Hematopoietic multipotent progenitor cell treated with erythropoietin and hydrocortisone succinate and interleukin-3 and kit ligand, for 8 days (in vitro differentiated cells): ENCODE measurements at regions not wholly inside any gene's neighbourhood (a gene's known extent, or its start where the extent isn't known, plus 50 kb on each side); places are given as distances from the start of the nearest gene placed in this dataset.
"Not testable (repeated sequence)": the region's sequence is repeated elsewhere in the genome, so short reads cannot be mapped to it uniquely, and the experiment has no call there.

Experiments used
- DNase-seq: peaks from one replicate; pipeline ENCODE4 v3.0.0-alpha.2; 2015

DNA sequence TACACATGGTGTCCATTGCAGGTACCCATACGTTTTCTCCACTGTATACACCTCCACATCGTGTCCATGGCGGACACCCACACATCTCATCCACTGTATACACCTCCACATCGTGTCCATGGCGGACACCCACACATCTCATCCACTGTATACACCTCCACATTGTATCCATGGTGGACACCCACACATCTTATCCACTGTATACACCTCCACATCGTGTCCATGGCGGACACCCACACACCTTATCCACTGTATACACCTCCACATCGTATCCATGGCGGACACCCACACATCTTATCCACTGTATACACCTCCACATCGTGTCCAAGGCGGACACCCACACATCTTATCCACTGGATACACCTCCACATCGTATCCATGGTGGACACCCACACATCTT lies 50.4 kb upstream of the TTC34 start:
- DNase-seq: not testable (repeated sequence)

DNA sequence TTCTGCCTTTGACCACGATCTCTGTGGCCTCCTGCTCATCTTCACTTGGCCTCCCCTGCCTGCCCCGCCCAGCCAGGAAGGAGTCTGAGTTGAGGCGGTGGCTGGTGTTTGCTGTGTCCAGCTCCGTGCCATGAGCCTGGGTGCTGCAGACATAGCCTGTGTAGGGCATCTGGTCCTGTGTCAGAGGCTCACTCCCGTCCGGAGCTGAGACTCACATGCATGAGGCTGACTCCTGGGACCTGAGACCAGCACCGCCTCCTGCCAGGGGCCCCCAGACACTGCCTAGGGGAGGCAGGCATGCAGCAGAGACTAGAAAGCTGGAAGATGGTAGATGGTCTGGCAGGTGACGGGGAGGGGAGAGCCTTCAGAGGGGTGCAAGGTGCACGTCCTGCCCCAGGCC lies 52.2 kb upstream of the TTC34 start:
- DNase-seq: no peak

DNA sequence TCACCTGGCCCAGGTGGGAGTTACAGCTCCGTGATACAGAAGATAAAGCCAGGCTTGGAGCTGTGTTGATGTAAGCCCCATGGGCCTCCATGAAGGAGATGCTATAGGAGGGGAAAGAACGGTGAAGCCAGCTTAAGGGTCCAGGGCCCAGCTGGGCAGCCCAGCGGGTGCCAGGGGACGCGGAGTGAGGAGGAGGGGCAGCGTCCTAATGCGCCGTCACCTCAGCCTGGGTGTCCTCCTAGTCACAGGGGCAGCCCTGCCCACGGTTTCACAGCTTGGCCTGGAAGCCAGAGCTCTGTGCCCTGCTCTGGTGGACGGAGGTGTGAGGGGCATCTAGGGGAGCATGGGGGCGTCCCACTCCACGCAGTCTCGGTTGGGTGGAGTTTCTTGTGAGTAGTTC lies 52.7 kb upstream of the TTC34 start:
- no peak for DNase-seq

DNA sequence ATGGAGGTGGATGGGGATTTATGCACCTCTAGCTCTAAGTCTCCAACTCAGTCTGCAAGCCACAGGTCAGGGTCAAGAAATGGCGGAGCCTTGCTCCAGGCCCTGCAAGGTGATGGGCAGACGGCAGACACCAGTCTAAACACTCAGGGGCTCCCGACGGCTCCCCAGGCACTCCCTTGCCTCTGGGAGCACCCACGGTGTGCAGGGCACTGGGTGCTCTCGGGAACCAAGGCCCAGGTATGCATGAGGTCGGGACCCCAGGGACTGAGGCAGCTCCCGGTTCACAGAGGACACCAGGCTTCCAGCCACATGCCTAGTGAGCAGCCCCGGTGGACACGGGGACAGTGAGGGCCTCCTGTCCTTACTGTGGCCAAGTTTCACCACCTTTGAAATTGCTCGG lies 53.1 kb upstream of the TTC34 start:
- DNase-seq: no peak

DNA sequence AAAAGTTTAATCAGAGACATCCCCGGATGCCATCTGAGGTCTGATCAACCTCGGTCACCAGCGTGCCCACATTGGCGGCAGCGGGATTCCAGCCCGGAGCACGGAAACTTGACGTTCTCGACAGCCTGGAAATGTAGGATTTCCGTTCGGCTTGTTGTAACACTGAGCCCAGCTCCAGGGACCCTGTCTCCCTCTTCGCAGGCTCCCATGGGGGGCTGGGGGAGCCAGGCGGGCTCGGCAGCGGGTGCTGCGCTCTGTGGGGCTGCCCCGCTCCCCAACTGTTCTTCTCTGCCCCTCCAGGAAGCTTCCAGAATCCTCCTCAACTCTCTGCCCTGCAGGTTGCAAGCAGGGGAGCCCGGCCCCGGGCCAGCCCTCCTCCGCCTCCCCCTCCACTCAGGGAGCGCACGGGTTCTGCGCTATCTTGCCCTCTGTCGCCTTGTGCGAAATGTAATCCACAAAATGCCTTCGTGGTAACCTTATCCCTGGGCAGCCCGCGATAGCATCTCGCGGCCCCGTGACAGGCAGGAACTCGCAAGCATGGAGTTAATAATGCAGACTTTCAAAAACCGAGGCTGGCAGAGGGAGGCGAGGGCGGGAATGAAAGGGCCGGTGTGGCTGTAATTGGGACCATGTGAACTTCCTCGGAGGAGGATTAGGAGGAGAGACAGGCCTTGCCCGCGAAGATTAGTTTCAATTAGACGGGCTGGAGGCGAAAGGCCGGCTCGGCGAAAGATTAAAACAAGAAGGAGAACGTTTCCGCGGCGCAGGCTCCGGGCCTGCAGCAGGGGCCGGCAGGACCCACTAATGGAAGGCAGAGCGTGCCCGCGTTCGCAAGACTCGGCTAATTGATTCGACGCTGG lies 53.9 kb upstream of the TTC34 start:
- no peak for DNase-seq

DNA sequence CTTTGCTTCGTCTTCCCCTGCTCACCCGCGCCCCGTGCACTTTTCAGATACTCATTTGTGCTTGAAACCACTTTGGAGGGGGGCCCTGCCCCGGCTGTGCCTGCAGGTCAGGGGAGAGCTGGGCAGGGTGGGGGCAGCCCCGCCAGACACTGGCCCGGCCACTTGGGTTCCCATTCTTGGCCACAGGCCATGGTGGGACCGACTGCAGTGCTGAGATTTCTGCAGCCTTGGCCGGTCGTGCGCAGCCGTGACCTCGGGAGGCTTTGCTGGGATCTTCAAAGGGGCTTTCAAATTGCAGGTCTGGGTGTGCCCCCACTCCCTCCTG lies 54.5 kb upstream of the TTC34 start:
- DNase-seq: no peak

DNA sequence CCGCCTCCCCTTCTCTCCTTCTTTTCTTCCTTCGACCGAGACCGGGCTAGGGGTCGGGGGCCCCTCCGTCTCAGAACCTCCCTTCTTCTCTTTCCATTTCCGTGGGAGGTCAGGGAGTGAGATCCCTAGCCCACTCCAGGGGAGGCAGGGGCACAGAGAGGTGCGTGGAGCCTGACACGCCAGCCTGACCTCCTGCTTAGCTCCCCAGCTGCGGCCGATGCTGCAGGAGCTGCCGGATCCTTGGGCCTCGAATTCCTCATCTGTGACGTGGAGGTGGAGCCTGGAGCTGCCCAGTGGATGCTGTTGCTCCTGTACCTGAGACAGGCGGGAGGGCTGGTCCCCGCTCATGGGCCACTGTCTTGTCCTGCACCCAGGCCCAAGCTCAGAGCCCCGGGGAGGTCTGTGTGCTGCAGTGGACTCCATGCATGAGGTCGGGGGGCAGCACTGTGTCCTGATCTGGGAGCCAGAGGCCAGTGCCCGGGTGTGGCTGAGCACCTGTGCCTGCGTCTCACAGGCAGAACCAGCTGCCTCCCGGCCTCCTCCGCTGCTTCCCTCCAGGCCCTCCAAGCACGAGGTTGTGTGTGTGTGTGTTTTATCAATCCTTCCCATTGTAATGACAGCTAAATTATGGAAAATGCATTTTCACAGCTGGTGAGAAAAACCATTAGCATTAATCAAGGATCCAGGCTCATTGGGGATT lies 55.3 kb upstream of the TTC34 start:
- no peak for DNase-seq

DNA sequence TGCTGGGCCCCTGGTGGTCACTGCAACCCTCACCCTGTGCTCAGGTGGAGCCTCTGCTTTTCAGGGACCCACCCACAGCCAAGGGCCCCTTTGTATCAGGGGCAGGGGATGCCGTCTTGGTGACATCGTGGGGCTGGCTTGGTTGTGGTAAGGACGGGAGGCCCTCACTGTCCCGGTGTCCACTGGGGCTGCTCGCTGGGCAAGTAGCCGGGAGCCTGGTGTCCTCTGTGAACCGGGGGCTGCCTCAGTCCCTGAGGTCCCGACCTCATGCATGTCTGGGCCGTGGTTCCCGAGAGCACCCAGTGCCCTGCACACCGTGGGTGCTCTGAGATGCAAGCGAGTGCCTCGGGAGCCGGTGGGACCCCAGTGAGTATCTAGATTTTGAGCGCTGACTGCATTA lies 56.0 kb upstream of the TTC34 start:
- DNase-seq: no peak

DNA sequence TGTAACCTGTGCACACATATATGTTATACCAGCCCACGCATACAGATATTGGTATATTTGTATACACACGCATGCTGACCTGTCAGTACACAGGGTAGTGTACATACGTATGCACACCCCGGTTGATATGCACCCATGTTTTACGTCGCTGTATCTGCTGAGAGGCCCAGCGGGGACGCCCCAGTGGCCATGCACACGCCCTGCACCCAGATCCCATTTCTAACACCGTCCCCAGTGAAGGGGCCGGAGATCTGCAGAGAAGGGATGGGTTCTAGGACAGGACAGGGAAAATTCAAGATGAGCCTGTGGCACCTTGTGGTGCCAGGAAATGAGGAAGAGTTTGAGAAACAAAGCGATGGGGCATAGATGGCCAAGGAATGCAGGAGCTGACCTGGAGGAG lies 57.2 kb upstream of the TTC34 start:
- no peak for DNase-seq

DNA sequence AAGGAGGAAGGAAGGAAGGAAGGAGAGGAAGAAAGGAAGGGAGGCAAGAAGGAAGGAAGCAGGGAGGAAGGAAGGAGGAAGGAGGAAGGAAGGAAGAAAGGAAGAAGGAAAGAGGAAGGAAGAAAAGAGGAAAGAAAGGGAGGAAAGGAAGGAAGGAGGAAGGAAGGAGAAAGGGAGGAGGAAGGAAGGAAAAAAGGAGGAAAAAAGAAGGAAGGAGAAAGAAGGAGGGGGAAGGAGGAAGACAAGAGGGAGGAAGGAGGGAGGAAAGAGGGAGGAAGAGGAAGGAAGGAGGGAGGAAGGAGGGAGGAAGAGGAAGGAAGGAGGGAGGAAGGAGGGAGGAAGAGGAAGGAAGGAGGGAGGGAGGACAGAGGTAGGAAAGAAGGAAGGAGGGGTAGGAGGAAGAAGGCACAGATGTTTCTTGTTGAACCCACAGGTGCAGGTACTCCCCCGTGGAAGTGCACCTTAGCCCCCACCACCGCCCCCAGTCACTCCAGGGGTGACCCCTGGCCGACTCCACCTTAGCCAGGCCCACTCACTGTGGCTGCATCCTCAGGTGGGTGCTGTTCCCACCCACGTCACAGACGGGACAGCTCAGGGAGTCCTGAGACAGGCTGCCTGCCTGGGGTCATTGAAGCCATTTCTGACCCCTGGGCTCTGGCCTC lies 57.9 kb upstream of the TTC34 start:
- no peak for DNase-seq

DNA sequence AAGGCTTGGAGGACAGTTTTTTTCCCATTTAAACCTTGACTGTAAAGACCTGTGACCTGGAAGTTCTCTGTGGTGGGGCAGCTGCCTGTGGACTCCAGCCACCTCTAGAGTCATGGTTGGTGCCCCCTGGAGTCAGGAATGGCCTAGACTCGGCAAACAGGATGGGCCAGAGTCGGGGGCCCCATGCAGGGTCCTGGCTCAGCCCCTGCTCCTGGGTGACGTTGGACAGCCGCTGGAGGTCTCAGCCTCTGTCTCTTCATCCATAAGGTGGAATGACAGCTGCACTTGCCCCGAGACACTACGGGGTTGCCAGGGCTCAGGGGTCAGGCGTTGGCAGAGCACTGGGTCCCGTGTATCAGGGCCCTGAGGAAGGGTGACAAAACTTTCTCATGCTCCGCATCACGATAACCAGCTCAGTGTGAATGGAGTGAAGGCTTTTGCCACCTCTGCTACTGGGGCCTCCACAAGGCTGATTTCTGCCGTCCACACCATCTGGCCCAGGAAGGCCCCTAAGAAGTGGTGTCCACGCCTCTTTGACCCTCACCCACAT lies 58.5 kb upstream of the TTC34 start:
- no peak for DNase-seq

DNA sequence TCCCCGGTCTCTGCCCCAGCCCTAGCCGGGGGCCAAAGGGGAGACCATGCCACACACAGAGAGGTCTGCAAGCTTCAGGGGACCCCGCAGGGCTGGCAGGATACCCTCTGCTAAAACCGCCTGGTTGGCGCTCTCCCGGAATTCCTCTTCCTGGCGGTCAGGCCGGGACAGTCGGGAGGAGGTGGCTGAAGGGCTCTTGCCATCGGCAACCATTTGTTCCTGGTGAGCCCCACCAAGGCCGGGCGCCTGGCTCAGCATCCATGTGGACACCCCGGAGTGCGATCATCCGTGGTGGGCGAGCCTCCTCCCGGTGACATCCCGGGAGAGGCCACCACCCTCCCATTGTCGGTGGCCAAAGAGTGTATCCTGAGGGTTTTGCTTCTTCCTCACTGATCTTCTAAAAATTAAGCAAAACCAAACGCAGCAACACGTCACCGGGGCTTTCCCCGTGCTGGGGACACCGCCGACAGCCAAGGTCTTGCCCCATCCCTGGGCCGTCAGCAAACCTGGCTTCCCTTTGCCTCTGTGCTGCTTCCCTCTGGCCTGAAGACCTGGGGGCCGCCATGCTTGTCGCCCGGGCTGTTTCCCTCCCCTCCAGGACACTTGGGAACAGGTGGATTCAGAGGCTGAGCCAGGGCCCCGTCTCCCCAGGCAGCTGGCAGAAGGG lies 59.1 kb upstream of the TTC34 start:
- no peak for DNase-seq

DNA sequence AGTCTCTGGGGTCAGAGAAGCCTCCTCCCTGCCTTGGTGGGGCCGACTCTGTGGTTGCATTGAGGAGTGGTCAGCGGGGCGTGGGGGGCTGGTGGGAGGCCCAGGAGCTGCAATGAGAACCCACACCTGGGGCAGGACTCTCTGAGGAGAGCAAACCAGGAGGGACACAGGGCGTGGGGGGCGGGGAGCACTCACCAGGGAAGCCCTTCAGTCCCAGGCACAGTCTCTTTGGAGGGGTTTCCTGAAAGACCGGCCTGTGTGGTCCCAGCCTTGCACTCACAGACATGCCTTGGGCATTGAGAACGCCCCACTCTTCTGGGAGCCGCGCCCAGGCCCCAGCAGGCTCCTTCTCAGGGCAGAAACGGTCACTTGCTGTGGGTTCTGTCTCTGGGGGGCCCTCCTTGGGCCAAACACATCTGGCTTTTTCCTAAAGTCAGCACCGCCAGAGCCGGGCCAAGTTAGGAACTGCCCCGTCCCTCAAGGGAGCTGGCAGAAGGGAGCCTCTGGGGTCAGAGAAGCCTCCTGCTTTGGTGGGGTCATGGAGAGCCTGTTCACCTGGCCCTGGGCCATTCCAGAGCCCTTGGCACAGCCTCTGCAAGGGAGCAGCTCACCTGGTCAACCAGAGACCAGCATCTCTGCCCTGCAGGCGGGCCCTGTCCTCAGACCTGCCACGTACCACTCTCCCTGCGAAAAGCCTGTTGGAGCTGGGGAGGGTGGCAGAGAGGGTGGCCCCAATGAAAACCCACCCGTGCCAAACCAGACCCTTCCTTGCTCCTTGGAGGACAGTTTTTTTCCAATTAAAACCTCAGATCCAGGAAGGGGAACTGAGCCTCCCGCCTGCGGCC lies 59.9 kb upstream of the TTC34 start:
- DNase-seq: no peak

DNA sequence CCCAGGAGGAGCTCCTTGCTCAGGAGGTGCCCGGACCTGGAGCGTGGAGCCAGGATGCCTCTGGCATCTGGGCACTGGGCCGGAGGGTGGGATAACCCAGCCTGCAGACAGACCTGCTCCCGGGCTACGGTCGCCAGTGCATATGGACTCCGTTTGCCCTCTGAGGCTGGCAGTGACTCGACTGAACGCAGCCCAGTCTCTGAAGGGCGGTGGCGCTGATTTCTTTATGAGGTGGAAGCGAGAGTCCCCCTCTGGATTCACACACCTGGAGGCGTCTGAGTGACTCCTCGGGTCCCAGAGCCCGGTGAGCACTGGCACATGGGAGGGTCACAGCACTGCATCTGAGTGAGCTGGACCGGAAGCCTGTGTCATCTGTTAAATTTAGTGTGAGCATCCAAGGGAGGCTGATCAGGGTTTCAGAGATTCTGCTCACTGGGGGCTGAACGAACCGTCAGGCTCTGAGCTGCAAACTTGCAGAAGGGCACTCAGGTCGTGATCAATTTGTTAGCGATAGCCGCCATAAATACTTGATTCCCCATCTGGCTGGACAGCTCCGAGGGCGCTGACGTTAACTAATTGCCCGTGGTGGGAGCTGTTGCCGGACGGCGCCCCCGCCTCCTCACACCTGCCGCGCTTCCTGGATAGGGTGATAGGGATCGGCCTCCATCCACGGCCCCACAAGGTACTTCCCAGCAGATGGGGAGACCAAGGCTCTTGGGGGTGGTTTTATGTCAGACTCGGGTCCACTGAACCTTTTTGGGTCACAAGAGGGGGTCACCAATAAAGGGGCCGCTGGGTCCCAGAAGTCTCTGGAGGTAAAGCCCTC lies 60.7 kb upstream of the TTC34 start:
- DNase-seq: no peak

DNA sequence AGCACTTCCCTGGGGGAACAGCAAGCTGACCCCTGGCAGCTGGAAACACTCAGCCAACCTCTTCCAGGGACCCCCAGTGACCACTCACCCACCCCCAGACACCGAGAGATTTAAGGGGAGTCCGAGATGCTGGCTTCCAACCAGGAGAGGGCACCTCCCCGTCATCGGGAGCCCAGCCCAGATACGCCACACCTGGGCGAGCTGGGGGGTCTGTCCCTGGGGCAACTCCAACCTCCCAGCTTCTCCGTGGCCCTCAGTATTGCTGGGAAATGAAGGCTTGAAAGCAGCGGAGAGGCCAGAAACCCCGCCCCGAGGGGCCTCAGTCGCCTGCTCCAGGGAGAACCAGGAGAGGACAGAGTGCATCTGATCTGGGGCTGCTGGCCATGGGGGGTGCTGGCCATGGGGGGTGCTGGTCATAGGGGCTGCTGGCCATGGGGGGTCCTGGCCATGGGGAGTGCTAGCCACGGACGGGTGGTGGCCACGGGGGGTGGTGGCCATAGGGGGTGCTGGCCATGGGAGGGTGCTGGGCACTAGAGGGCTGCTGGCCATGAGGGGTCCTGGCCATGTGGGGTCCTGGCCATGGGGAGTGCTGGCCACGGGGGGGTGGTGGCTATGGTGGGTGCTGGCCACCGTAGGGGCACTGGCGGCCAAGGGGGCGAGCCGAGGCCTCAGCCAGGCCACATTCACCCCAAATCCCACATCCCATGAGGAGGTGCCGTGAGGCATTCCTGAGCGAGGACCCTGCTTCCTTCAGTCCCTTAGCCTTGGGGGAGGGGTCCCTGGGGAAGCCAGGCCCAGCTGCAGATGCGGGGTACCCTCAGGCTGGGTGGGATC lies 61.5 kb upstream of the TTC34 start:
- DNase-seq: no peak

DNA sequence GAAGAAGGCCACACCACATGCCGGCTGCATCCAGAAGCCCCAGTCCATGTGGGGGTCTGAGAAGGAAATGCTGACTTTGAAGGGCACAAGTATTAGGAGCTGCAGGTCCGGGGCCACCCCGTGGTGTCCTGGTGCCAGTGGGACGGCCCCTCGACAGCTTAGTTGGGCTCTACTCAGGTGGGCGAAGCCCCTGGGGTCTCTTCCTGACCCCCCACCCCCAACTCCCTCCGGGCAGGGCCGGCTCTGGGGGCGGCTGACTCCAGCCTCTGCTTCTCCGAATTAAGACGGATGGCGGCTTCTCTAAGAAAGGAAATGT lies 62.1 kb upstream of the TTC34 start:
- no peak for DNase-seq

DNA sequence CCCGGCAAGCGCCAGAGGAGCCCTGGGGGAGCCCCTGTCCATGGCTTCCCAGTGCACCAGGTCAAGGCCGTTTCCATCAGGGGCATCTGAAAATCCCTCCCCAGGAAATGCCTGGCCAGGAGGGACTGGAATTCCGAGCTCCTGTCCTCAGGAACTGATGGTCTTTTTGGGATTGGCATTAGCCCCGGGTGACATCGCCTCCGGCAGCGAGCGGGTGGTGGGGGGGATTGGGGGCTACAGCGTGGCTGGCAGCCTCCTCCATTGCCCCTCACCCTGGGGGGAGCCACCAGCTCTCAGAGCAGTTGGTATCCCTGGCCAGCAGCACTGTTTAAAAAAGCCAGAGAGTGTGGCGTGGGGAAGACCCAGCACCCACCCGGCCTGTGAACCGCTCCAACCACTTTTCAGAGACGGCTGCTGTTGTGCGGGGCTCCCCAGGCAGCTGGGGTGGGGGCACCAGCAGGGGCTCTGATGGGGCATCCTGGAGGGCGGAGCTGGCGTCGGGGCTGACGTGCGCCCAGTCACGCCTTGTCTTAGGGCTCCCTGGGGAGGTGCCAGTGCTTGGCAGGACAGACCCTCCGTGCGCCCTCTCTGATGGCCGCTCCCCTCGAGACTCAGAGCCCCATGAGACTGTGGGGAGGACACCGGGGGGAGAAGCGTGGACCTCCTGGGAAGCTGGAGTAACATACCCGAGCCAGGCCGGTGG lies 62.9 kb upstream of the TTC34 start:
- DNase-seq: no peak

DNA sequence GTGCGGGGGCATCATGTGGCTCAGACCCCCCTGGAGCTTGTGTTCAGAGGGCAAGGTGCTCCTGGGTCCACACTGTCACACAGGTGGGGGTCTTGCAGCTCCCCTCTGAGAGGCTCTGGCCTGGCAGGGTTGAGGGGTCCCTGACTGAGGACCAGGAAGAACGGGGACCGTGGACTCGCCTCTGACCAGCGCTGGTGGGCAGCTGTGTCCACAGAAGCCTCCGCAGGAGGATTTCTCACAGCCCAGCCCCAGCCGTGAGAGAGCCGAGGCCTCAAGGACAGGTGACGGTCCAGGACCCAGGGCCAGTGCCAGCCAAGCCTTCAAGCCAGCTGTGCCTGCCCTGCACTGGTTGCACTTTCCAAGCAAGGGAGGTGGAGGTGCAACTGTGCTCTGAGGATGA lies 63.5 kb upstream of the TTC34 start:
- DNase-seq: no peak

DNA sequence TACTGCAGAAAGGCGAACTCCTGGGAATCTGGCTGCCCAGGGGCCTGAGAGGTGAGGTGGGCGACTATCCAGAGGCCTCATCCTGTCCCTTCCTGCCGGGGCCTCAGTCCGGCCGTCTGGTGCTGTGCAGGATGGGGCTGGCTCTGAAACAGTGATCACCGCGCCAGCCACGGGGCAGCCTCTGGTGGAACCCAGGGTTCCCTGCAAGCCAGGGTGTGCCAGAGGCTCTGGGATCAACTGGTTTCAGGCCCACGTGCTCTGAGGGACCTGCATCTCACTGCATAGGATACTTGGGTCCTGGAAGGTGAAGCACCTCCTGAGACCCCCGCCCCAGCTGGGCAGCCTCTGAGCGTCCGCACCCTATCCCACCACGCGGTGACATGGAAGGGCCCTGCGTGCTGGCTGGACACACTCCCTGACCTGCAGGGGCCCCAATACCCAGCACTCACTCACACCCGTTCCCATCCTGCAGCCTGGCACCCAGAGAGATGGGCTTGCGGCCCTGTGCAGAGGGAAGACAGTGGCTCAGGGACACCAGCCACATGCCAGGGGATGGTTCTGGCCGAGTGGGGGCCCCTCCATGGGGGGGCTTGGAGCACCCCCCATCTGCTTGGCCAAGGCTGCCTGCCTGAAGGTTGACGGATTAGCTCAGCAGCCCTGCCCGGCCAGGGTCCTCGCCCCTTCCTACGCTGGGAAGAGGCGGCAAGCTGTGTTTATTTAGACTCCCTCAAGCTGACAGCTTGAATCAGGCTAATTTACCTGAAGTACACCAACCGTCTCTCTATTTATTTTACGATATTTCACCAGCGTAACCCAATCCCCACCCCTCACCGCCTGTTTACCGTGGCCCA lies 64.3 kb upstream of the TTC34 start:
- DNase-seq: no peak
